HG02610 (cell line): ENCODE measurements at regions not wholly inside any gene's neighbourhood (a gene's known extent, or its start where the extent isn't known, plus 50 kb on each side); places are given as distances from the start of the nearest gene placed in this dataset.

Experiments
- ATAC-seq: cut with Tn5 transposase; IDR thresholded peaks from one replicate; pipeline ENCODE4 v1.9.1; 2021; ENCODE audit warnings: mild to moderate bottlenecking, moderate library complexity; ENCODE audit not compliant: unreplicated experiment

- no peak for ATAC-seq
Observed at GRCh38 chr1:5751833-5752745, 240.1 kb downstream of the NPHP4 start.

GRCh38 chr1:5751163-5751540 is 241.1 kb downstream of the NPHP4 start:
- no peak for ATAC-seq

GRCh38 chr1:5750186-5751162 is 241.8 kb downstream of the NPHP4 start:
- ATAC-seq = no peak

- ATAC-seq = no peak
Observed at GRCh38 chr1:5748286-5749225, 243.7 kb downstream of the NPHP4 start.

GRCh38 chr1:5747426-5748285 is 244.6 kb downstream of the NPHP4 start:
- no peak for ATAC-seq

GRCh38 chr1:5746611-5747425 is 245.4 kb downstream of the NPHP4 start:
- ATAC-seq = no peak

GRCh38 chr1:5745800-5746610 is 246.2 kb downstream of the NPHP4 start:
- ATAC-seq = no peak

- ATAC-seq = no peak
Observed at GRCh38 chr1:5744911-5745799, 247.1 kb downstream of the NPHP4 start.

GRCh38 chr1:5744341-5744740 is 247.9 kb downstream of the NPHP4 start:
- ATAC-seq = no peak

GRCh38 chr1:5743435-5744095 is 248.7 kb downstream of the NPHP4 start:
- no peak for ATAC-seq

- ATAC-seq = no peak
Observed at GRCh38 chr1:5742801-5743200, 249.4 kb downstream of the NPHP4 start.

GRCh38 chr1:5742032-5742431 is 250.2 kb downstream of the NPHP4 start:
- ATAC-seq = no peak

- no peak for ATAC-seq
Observed at GRCh38 chr1:5740865-5741860, 251.1 kb downstream of the NPHP4 start.

GRCh38 chr1:5740450-5740849 is 251.8 kb downstream of the NPHP4 start:
- ATAC-seq = no peak

- no peak for ATAC-seq
Observed at GRCh38 chr1:5739561-5740078, 252.6 kb downstream of the NPHP4 start.
